CD14-positive monocyte (primary cell): ENCODE measurements at regions not wholly inside any gene's neighbourhood (a gene's known extent, or its start where the extent isn't known, plus 50 kb on each side); places are given as distances from the start of the nearest gene placed in this dataset.

Source experiments
- DNase-seq, 3 donors: peaks; one replicate each; pipeline ENCODE4 v3.0.0-alpha.2; 2011 to 2022
- H2AFZ ChIP-seq: 2 replicates; pipeline ENCODE4 v1.6.0; 2012; ENCODE audit warnings: mild to moderate bottlenecking, low read depth, low read length, inconsistent platforms; ENCODE audit not compliant: insufficient read depth, poor library complexity, severe bottlenecking
- H3K27ac ChIP-seq, 2 donors: 1 replicate in 1 of 2; 2 replicates in 1 of 2; pipeline ENCODE4 v1.5.1; 2012 to 2013; ENCODE audit warnings: low read length in 2 of 2, control low read depth in 1 of 2, inconsistent platforms in 1 of 2, low read depth in 1 of 2, mild to moderate bottlenecking in 1 of 2
- H3K27me3 ChIP-seq, 2 donors: one replicate each; pipeline versions ENCODE4 v1.6.0 to v1.6.1; 2011 to 2013; ENCODE audit warnings: low read length in 2 of 2; ENCODE audit not compliant: control insufficient read depth in 2 of 2, insufficient read depth in 2 of 2
- H3K36me3 ChIP-seq, 2 donors: replicated peaks in 1 of 2; 1 replicate in 1 of 2; 2 replicates in 1 of 2; pipeline versions ENCODE4 v1.5.1 to v1.6.1; 2012 to 2013; ENCODE audit warnings: low read length in 2 of 2, control low read depth in 1 of 2, inconsistent platforms in 1 of 2, mild to moderate bottlenecking in 1 of 2; ENCODE audit not compliant: insufficient read depth in 2 of 2, control insufficient read depth in 1 of 2
- H3K4me1 ChIP-seq, 2 donors: 1 replicate in 1 of 2; 2 replicates in 1 of 2; pipeline versions ENCODE4 v1.5.1 to v1.6.1; 2012 to 2013; ENCODE audit warnings: low read length in 2 of 2, control low read depth in 1 of 2, inconsistent platforms in 1 of 2, mild to moderate bottlenecking in 1 of 2, moderate library complexity in 1 of 2; ENCODE audit not compliant: insufficient read depth in 2 of 2, control insufficient read depth in 1 of 2
- H3K4me2 ChIP-seq: replicated peaks from 2 replicates; pipeline ENCODE3; 2012; ENCODE audit warnings: low read length, moderate library complexity, mild to moderate bottlenecking; ENCODE audit not compliant: poor library complexity, severe bottlenecking; ENCODE audit errors: extremely low read depth
- H3K4me3 ChIP-seq, 3 experiments: fragments of 200-600 bp in 1 of 3; sonication (generic) in 1 of 3; replicated peaks in 1 of 3; 1 replicate in 2 of 3; 2 replicates in 1 of 3; pipeline ENCODE4 v1.5.1; 2011 to 2013; ENCODE audit warnings: low read length in 3 of 3, mild to moderate bottlenecking in 3 of 3, control low read depth in 2 of 3, low read depth in 2 of 3, inconsistent platforms in 1 of 3, moderate library complexity in 1 of 3
- H3K79me2 ChIP-seq: 2 replicates; pipeline ENCODE4 v1.6.0; 2012; ENCODE audit warnings: mild to moderate bottlenecking, control low read depth, inconsistent platforms, low read length, moderate library complexity; ENCODE audit not compliant: insufficient read depth
- H3K9ac ChIP-seq: 2 replicates; pipeline ENCODE4 v1.6.0; 2017; ENCODE audit warnings: low read length, mild to moderate bottlenecking; ENCODE audit not compliant: insufficient read depth, poor library complexity, severe bottlenecking
- H3K9me3 ChIP-seq, 2 donors: replicated peaks in 1 of 2; 1 replicate in 1 of 2; 2 replicates in 1 of 2; pipeline versions ENCODE4 v1.5.1 to v1.6.1; 2012 to 2013; ENCODE audit warnings: low read length in 2 of 2, control low read depth in 1 of 2; ENCODE audit not compliant: control insufficient read depth in 1 of 2, insufficient read depth in 1 of 2
- H4K20me1 ChIP-seq: 2 replicates; pipeline ENCODE4 v1.6.0; 2012; ENCODE audit warnings: mild to moderate bottlenecking, low read length, control low read depth, moderate library complexity; ENCODE audit not compliant: insufficient read depth
- H3K27ac Mint-ChIP-seq, 7 donors: one replicate each; pipeline ENCODE4 v1.8.0; 2020; ENCODE audit warnings: mild to moderate bottlenecking in 7 of 7, mixed read lengths in 7 of 7, moderate library complexity in 6 of 7, inconsistent platforms in 2 of 7
- H3K27me3 Mint-ChIP-seq, 3 donors: one replicate each; pipeline ENCODE4 v1.8.0; 2021 to 2022; ENCODE audit warnings: low read depth in 3 of 3, mild to moderate bottlenecking in 3 of 3, mixed read lengths in 3 of 3, moderate library complexity in 3 of 3, inconsistent platforms in 1 of 3
- H3K36me3 Mint-ChIP-seq, 2 donors: one replicate each; pipeline ENCODE4 v1.8.0; 2020; ENCODE audit warnings: mixed read lengths in 2 of 2, inconsistent platforms in 1 of 2, mild to moderate bottlenecking in 1 of 2
- H3K4me1 Mint-ChIP-seq: one replicate; pipeline ENCODE4 v1.8.0; 2020; ENCODE audit warnings: mild to moderate bottlenecking, mixed read lengths
- H3K4me3 Mint-ChIP-seq, 2 donors: one replicate each; pipeline ENCODE4 v1.8.0; 2020; ENCODE audit warnings: mild to moderate bottlenecking in 2 of 2, mixed read lengths in 2 of 2, moderate library complexity in 1 of 2
- H3K9me3 Mint-ChIP-seq, 7 donors: one replicate each; pipeline ENCODE4 v1.8.0; 2020 to 2022; ENCODE audit warnings: mixed read lengths in 7 of 7, mild to moderate bottlenecking in 6 of 7, moderate library complexity in 6 of 7, inconsistent platforms in 2 of 7
- WGBS: methylation state at CpG from one replicate; pipeline ENCODE4 v1.1.5; 2013; ENCODE audit warnings: missing lambda C conversion rate; ENCODE audit not compliant: insufficient coverage; 5-methylcytosine and 5-hydroxymethylcytosine counted together
- intact Hi-C, 2 donors: fragments of 100-400 bp; cut with micrococcal nuclease; formaldehyde crosslinking; loops; one replicate each; pipeline versions ENCODE4 v1.15.0 to v1.15.1; 2023
- TF ChIP-seq, protein P1 (sequence below): fragments of 200-600 bp; IDR thresholded peaks from one replicate; pipeline ENCODE4 v1.8.0; 2022; ENCODE audit warnings: antibody characterized with exemption, mild to moderate bottlenecking

GRCh38 chr9:87435189-87435880, 62.3 kb upstream of the DAPK1 start:
- H3K4me1 Mint-ChIP-seq, result peaks cover 2% of the 10 kb centered on the region
- DNase-seq, result no peak
- TF ChIP-seq, protein P1, sequence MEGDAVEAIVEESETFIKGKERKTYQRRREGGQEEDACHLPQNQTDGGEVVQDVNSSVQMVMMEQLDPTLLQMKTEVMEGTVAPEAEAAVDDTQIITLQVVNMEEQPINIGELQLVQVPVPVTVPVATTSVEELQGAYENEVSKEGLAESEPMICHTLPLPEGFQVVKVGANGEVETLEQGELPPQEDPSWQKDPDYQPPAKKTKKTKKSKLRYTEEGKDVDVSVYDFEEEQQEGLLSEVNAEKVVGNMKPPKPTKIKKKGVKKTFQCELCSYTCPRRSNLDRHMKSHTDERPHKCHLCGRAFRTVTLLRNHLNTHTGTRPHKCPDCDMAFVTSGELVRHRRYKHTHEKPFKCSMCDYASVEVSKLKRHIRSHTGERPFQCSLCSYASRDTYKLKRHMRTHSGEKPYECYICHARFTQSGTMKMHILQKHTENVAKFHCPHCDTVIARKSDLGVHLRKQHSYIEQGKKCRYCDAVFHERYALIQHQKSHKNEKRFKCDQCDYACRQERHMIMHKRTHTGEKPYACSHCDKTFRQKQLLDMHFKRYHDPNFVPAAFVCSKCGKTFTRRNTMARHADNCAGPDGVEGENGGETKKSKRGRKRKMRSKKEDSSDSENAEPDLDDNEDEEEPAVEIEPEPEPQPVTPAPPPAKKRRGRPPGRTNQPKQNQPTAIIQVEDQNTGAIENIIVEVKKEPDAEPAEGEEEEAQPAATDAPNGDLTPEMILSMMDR, result no peak
- Histone ChIP-seq H2AFZ (no peak overlapping the region), H3K9ac (no peak overlapping the region), H3K27ac (no peak overlapping the region), H4K20me1 (no peaks in the 10 kb centered on the region), H3K4me1 (no peaks in the 10 kb centered on the region), H3K9me3 (no peaks in the 10 kb centered on the region), H3K4me3 (no peak overlapping the region), H3K79me2 (no peaks in the 10 kb centered on the region), H3K4me2 (no peak overlapping the region), H3K36me3 (no peaks in the 10 kb centered on the region), H3K27me3 (no peaks in the 10 kb centered on the region)
- H3K9me3 Mint-ChIP-seq, result peaks cover 0 to 3% (median 0%) of the 10 kb centered on the region in 7 donors
- WGBS, result 100% methylated on average over 2 of the region's 6 CpGs
- no peaks in the 10 kb centered on the region for H3K36me3 Mint-ChIP-seq
- H3K27me3 Mint-ChIP-seq, result peaks cover 0 to 5% (median 0%) of the 10 kb centered on the region in 3 donors
- H3K27ac Mint-ChIP-seq, result peak overlapping the region in 1 of 7 donors; percentile 4
- no peak overlapping the region for H3K4me3 Mint-ChIP-seq
- intact Hi-C loops, result no loop called here

DNA sequence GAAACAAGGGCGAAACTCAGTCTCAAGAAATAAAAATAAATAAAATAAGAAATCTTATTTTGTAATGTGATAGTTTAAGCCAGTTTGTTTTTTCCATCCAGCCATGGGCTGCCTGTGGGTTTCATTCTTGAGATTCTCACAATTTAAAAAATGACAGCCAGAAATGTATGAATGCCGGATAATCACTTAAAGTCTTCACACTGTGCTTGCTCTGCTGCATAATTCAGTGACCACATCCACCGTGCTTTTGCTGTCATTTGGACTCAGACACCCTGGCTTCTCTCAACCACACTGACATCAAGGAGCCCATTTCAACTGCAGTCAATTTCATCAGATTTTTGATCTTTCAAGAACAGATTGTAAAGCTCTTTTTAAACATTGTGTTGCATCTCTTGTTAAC, 61.0 kb upstream of the DAPK1 start:
- H3K36me3 ChIP-seq, result no peaks in the 10 kb centered on the region
- Mint-ChIP-seq H3K36me3 (no peaks in the 10 kb centered on the region), H3K27ac (no peak overlapping the region), H3K4me3 (no peak overlapping the region), H3K4me1 (peaks cover 2% of the 10 kb centered on the region), H3K9me3 (peaks cover 0 to 4% (median 3%) of the 10 kb centered on the region in 7 donors), H3K27me3 (peaks cover 0 to 5% (median 0%) of the 10 kb centered on the region in 3 donors)
- no peak for DNase-seq
- H3K4me1 ChIP-seq, result no peaks in the 10 kb centered on the region
- intact Hi-C loops, result no loop called here
- H3K27ac ChIP-seq, result no peak overlapping the region
- 94% methylated on average over 2 of the region's 3 CpGs for WGBS
- H4K20me1 ChIP-seq, result no peaks in the 10 kb centered on the region
- no peak overlapping the region for H3K4me2 ChIP-seq
- no peak overlapping the region for H3K4me3 ChIP-seq
- no peak overlapping the region for H3K9ac ChIP-seq
- no peaks in the 10 kb centered on the region for H3K27me3 ChIP-seq
- H2AFZ ChIP-seq, result no peak overlapping the region
- no peaks in the 10 kb centered on the region for H3K79me2 ChIP-seq
- TF ChIP-seq, protein P1, result no peak
- no peaks in the 10 kb centered on the region for H3K9me3 ChIP-seq
